ENCODE measurements at regions not wholly inside any gene's neighbourhood (a gene's known extent, or its start where the extent isn't known, plus 50 kb on each side); places are given as distances from the start of the nearest gene placed in this dataset.

DNA sequence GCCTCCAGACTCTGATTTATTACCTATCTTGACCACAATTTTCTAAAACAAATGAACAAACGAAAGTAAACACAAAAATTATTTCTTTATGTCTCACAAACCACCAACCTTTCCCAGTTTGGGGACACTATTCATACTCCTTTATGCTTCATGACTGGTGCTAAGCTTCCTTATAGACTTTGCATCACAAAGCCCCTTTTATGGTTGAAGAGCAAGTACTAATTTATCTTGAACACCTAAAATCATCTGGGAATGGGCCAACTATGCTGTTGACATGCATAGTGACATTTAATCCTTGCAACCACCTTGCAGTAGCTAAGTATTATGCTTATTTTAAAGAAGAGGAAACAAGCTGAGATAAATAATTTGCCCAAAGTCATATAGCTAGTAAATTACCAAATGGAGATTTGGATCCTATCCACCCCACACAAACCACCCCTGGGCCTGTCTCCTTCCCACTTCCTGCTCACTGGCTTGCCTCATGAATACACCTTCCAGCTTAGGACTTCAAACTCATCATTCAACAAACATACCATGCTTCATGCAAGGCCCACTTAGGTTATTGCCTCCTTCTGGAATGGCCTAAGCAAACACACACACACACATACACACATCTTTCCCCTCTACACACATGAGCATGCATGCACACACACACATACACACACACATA, 192.2 kb downstream of the PLPP3 start:
- TF ChIP-seq, protein P1, sequence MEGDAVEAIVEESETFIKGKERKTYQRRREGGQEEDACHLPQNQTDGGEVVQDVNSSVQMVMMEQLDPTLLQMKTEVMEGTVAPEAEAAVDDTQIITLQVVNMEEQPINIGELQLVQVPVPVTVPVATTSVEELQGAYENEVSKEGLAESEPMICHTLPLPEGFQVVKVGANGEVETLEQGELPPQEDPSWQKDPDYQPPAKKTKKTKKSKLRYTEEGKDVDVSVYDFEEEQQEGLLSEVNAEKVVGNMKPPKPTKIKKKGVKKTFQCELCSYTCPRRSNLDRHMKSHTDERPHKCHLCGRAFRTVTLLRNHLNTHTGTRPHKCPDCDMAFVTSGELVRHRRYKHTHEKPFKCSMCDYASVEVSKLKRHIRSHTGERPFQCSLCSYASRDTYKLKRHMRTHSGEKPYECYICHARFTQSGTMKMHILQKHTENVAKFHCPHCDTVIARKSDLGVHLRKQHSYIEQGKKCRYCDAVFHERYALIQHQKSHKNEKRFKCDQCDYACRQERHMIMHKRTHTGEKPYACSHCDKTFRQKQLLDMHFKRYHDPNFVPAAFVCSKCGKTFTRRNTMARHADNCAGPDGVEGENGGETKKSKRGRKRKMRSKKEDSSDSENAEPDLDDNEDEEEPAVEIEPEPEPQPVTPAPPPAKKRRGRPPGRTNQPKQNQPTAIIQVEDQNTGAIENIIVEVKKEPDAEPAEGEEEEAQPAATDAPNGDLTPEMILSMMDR (conservative IDR thresholded peaks at IDR 0.05; ENCODE audit: low read length) = no peak
- TF ChIP-seq EZH2phosphoT487 (IDR thresholded peaks at IDR 0.05; ENCODE audit: borderline replicate concordance) = no peak

Measured in Loucy (cell line).